ENCODE measurements at regions not wholly inside any gene's neighbourhood (a gene's known extent, or its start where the extent isn't known, plus 50 kb on each side); places are given as distances from the start of the nearest gene placed in this dataset.

DNA sequence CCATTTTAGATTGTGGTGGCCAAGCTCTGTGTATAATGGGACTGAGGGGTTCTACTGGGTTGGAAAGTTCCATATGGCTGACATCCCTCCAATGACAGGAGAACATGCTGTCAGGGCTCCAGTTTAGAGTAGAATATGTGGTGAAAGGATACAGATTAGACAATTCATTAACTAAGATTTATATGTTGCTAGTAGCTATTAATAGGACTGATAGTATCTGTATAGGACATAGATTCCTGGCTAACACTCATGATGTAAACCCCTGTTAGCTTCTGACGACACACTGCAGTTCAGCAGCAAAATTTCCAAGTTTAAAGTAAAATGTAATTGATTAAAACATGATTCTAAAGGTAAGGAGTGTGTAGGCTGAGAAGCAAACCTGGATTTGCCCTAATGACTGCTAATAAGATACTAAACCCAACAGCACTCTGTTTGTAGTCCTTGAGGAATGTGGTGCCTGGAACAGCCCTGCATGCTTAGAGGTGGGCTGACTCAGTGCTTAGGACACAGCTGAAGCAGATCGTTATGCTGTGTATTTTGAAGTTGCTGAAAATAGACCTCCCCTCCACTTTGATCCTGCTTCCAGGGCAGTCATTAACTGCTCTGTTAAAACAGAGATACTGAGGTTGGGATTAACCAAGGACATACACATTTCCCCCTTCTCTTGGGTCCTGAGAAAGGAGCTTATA, 1129.6 kb downstream of the SORCS3 start:
- peaks cover 3% of the 10 kb centered on the region for H3K9me3 Mint-ChIP-seq (ENCODE audit: low read depth)
- H3K4me1 Mint-ChIP-seq = no peaks in the 10 kb centered on the region
- no peak overlapping the region for H3K27ac Mint-ChIP-seq
- DNase-seq (no peak), ATAC-seq (no peak)
- no peaks in the 10 kb centered on the region for H3K36me3 Mint-ChIP-seq
- H3K4me3 Mint-ChIP-seq = no peak overlapping the region
- H3K27me3 Mint-ChIP-seq = no peaks in the 10 kb centered on the region
- CTCF ChIA-PET = interaction anchor here (1.2 kb wide), 1 partner anchor 11 kb away, joined by 3 read pairs; no protein-coding TSS in a partner anchor

DNA sequence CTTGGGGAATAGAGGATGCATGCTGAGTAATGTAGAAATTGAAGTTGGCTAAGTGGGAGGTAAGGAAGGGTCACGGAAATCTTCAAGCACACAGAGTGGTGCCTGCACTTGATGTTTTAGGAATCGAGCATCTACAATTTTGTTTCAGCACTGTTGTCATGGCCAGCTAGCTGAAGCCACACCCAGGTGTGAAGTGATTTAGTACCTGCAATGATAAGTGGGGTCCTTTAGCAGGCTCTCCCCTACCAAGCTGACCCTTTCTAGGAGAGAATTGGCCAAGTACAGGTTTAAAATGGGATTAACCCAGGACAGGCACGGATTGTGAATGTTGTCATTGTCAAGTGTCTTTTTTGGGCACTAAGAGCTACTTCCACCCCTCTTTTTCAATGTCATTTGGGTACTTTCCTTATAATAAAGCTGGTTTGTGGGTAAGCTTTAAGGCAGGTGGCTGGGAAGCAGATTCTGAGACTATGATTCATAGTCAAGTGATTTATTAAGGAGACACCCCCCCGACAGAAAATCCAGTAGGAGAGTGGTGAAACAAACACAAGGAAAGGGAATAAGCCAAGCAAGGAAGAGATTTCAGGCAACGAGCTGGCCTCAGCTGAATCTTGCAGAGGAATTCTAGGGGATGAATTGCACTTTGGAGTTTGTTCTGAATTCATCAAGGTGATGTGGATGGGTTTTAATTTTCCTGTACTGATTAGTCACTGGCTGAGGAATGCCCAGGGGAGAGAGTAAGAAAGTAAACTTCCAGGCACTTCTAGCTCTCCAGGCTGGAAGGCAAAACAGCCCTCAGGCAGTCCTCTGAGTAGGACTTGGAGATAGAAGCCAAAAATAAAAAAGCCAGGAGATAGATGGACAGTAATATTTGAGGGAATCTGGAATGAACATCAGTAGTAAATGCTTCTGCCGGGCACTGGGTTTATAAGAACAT, 1128.4 kb downstream of the SORCS3 start:
- ATAC-seq (no peak), DNase-seq (no peak)
- Mint-ChIP-seq H3K36me3 (no peaks in the 10 kb centered on the region), H3K27ac (no peak overlapping the region), H3K27me3 (no peaks in the 10 kb centered on the region), H3K4me1 (no peaks in the 10 kb centered on the region), H3K4me3 (no peak overlapping the region), H3K9me3 (ENCODE audit: low read depth) (peaks cover 4% of the 10 kb centered on the region)
- CTCF ChIA-PET = interaction anchor here (1.2 kb wide), 1 partner anchor 10 kb away, joined by 3 read pairs; no protein-coding TSS in a partner anchor

DNA sequence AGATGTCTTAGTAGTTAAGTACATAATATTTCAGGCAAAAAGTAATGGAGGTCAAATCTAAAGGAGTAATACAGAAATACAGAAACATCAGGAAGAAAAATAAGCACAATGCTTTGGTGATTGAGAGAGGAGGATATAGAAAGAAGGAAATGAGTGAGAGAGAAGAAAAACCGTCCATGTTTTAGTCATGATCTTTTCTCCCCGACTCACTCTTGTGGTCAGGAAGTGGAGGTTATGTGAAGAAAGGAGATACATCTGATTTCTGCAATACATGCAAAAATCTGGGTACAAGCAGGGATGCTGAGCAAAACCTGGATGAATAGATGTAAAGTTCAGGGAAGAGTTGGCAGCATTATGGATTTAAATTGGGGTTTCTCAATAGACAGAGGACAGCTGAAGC, 1122.5 kb downstream of the SORCS3 start:
- no peak for ATAC-seq
- Mint-ChIP-seq H3K9me3 (ENCODE audit: low read depth) (peaks cover 6% of the 10 kb centered on the region), H3K36me3 (no peaks in the 10 kb centered on the region), H3K4me3 (no peak overlapping the region), H3K27me3 (no peaks in the 10 kb centered on the region), H3K4me1 (no peaks in the 10 kb centered on the region), H3K27ac (no peak overlapping the region)
- CTCF ChIA-PET = no interaction called here
- no peak for DNase-seq

DNA sequence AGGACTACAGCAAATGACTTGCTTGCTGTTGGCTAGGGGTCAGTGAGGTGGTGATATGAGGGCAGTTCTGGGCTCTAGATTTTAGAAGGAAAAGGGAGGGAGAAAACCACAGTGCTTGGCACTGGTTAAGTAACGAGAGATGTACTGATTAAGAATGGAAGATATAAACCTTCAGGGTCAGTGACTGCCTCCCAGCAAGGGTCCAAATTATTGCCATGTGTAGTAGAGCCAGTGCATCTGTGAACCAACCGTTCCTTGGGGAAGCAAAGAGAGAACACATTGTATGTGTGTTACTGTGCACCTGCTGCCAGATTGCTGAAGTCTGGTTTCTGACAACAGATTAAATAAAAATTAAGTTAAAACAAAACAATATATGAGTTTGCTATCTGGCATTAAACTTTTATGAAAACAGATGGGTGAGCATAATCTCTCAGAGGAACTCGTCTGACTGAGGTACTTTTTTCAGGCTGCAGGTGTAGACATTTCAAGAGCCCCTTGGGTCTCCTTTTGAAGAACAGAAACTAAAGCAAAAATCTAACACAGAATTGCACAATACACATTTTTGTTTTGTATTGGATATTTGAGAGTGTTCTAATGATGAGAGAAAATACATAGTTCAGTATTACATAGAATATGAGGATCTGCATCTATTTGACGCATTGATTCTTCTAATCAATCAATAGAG, 1120.6 kb downstream of the SORCS3 start:
- H3K27me3 Mint-ChIP-seq = no peaks in the 10 kb centered on the region
- no peak overlapping the region for H3K4me3 Mint-ChIP-seq
- no peak overlapping the region for H3K27ac Mint-ChIP-seq
- no peak for ATAC-seq
- CTCF ChIA-PET = no interaction called here
- peaks cover 6% of the 10 kb centered on the region for H3K9me3 Mint-ChIP-seq (ENCODE audit: low read depth)
- H3K4me1 Mint-ChIP-seq = no peaks in the 10 kb centered on the region
- H3K36me3 Mint-ChIP-seq = no peaks in the 10 kb centered on the region
- no peak for DNase-seq

DNA sequence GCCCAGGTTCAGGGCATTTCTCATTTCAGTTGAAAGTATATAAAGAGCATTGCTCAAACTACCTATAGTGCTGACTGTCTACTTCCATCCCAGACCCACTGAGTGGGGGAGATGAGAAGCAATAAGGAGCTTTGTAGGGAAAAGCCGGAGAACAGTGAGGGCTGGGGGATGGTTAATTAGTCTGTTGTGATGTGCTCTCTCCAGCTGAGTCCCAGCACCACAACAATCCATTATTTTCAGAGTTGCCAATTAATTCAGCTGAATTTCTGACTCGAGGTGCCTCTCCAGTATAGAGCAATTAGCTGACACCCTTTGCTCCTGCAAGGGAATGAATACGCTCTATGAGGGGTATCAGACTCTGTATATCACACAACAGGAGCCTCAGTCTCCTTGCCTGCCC, 1118.6 kb downstream of the SORCS3 start:
- CTCF ChIA-PET = interaction anchor here (0.8 kb wide), 1 partner anchor 10 kb away, joined by 3 read pairs; no protein-coding TSS in a partner anchor
- Mint-ChIP-seq H3K4me3 (no peak overlapping the region), H3K27me3 (no peaks in the 10 kb centered on the region), H3K9me3 (ENCODE audit: low read depth) (peaks cover 4% of the 10 kb centered on the region), H3K4me1 (no peaks in the 10 kb centered on the region), H3K27ac (no peak overlapping the region), H3K36me3 (no peaks in the 10 kb centered on the region)
- no peak for ATAC-seq
- DNase-seq = no peak

DNA sequence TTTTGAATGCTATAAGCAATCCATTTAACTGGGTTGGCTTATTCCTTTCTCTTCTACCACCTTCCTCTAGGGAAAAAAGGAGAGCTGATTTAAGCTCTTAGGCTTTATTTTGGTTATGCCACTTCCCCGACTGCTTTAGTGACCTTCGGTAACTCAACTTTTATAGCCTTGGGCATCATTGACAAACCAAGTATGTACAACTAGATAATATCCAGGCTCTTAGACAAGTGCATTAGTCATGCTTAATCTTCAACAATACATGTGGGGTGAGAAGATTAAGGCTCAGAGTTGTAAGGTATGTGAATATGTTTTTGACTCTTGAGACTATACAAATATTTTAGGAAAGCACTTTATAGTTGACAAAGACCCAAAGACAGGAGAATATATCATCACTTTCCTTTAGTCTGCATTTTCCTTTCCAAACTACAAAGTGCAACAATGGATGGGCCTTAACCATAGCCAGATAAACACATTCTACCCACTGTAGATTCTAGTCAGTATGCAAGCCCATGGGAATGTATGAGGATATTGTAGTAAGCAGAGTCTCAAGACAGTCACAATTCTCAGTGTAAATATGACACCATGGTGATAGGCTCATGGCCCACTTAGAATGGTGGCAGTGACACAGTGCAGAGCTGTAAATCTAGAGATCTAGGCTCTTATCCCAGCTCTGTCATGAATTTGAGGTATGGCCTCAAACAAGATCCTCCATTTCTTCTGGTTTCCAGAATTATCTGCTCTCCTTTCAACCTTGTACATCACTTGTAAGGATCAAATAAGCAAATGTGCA, 1117.3 kb downstream of the SORCS3 start:
- ATAC-seq = no peak
- DNase-seq = no peak
- Mint-ChIP-seq H3K4me3 (no peak overlapping the region), H3K27ac (no peak overlapping the region), H3K9me3 (ENCODE audit: low read depth) (no peaks in the 10 kb centered on the region), H3K27me3 (no peaks in the 10 kb centered on the region), H3K36me3 (no peaks in the 10 kb centered on the region), H3K4me1 (no peaks in the 10 kb centered on the region)
- CTCF ChIA-PET = no interaction called here

DNA sequence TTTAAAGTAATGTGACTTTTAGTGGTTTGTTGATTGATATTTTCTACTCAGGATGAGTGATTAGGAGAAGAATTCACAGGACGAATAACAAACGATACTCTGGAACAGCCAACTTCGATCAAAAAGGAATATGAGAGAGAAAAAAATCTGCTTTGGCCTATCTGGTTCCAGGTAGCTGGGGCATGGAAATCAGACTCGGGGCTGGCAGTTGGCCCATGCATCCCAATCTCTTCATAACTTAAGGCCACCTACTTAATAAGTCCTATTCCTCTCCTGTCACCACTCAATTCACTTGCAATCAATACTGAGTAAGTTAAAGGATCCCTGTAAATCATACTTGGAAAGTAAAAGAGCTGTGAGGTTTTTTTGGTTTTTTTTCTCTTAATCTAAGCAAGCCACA, 1116.2 kb downstream of the SORCS3 start:
- H3K27ac Mint-ChIP-seq = no peak overlapping the region
- ATAC-seq = no peak
- CTCF ChIA-PET = no interaction called here
- H3K27me3 Mint-ChIP-seq = no peaks in the 10 kb centered on the region
- no peaks in the 10 kb centered on the region for H3K36me3 Mint-ChIP-seq
- H3K9me3 Mint-ChIP-seq (ENCODE audit: low read depth) = no peaks in the 10 kb centered on the region
- DNase-seq = no peak
- H3K4me1 Mint-ChIP-seq = no peaks in the 10 kb centered on the region
- H3K4me3 Mint-ChIP-seq = no peak overlapping the region

DNA sequence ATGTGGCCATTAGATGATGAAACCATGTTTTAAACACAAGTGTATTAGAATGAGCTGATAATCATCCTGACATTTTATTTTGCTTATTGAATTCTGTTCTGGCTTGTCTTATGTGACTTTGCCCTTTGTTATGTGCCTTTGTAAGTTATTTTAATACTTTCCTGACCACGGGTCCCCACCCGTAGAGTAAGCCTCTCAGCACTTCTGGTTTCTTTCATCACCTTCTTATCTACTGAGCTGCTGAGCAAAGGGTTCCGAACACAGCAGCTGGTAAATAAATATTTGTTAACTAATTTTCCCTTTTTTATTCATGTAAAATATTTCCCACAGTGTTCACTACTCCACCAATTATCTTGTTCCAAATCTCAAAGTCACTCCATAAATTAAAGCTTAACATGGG, 1115.3 kb downstream of the SORCS3 start:
- H3K4me1 Mint-ChIP-seq = no peaks in the 10 kb centered on the region
- no peaks in the 10 kb centered on the region for H3K36me3 Mint-ChIP-seq
- DNase-seq = no peak
- H3K27ac Mint-ChIP-seq = no peak overlapping the region
- no peaks in the 10 kb centered on the region for H3K9me3 Mint-ChIP-seq (ENCODE audit: low read depth)
- no peak for ATAC-seq
- no peaks in the 10 kb centered on the region for H3K27me3 Mint-ChIP-seq
- CTCF ChIA-PET = no interaction called here
- no peak overlapping the region for H3K4me3 Mint-ChIP-seq

DNA sequence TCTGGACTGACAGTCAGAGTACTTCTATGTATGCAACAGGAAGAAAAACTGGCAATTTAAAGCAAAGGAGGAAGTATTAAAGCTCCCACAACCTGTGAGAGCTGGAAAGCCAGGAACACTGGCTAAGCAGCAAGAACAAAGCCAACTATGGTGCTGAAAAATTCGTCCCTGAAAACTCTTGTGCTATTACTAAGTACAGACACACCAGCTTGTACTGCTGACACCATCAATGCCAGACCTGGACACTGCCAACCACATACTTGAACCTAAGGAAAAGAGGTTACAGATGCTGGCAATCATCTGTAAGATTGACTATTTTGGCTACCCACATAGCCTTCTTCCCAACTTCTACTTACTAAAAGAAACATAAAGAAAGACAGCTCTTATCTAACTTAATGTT, 1110.6 kb downstream of the SORCS3 start:
- DNase-seq (no peak), ATAC-seq (no peak)
- peaks cover 2% of the 10 kb centered on the region for H3K9me3 Mint-ChIP-seq (ENCODE audit: low read depth)
- H3K27me3 Mint-ChIP-seq = no peaks in the 10 kb centered on the region
- H3K27ac Mint-ChIP-seq = no peak overlapping the region
- CTCF ChIA-PET = no interaction called here
- no peak overlapping the region for H3K4me3 Mint-ChIP-seq
- no peaks in the 10 kb centered on the region for H3K36me3 Mint-ChIP-seq
- H3K4me1 Mint-ChIP-seq = no peaks in the 10 kb centered on the region

DNA sequence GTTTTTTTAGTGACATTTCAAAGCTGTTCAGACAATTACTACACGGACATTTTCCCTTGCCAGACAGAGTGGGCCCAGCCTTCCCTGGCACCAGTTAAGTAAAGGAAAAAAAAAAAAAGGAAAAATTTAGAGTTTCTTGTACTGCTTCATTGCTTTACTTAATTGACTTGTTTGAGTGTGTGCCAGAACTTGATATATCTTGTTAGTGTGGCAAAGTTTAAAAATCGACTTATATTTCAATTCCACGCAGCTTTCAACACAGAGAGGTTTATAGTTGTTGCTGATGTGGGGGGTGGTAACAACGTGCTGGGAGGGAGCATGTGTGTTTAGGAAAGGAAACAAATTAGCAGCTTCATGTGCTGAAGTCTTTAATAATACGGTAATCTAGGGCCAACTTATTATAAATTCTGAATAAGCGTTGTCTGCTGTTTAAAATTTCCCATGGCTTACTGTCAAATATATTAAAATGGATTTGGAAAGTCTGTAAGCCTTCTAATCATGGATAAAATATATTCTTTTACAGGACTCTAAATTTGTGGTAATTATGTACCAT, 1104.6 kb downstream of the SORCS3 start:
- ATAC-seq (no peak), DNase-seq (no peak)
- CTCF ChIA-PET = no interaction called here
- Mint-ChIP-seq H3K27me3 (no peaks in the 10 kb centered on the region), H3K4me1 (no peaks in the 10 kb centered on the region), H3K9me3 (ENCODE audit: low read depth) (peaks cover 8% of the 10 kb centered on the region), H3K27ac (no peak overlapping the region), H3K36me3 (no peaks in the 10 kb centered on the region), H3K4me3 (no peak overlapping the region)

DNA sequence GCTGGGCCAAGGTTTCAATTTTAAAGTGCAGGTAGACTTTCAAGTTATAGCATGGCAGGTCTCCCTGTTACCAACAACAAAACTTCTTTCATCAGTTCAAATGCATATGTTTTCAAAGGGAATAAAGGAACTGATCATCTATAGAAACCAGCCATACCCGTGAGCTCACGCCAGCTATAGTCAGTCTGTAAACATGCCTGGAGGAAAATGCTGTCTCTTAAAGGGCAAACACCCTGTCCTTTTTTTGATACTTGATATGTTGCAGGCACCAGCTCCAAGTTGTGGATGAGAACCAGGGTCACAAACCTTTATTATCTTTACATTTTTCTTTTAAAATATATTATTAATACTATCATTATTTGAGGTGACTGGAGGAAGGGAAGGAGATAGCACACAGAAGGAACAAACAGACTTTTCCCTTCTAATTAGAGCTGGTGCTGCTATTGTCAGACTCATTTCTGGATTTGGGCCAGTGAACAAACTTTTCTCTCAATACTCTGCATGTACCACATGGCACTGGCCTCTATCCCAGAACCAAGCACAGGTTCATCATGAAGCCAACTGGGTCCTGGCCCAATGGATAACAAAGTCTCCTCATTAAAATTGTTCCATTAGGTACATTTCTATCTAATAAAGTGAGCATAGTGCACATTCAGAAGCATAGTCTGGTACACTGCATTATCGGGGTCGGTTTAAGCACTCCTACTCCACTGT, 1102.4 kb downstream of the SORCS3 start:
- Mint-ChIP-seq H3K27me3 (no peaks in the 10 kb centered on the region), H3K27ac (no peak overlapping the region), H3K4me1 (no peaks in the 10 kb centered on the region), H3K36me3 (no peaks in the 10 kb centered on the region), H3K4me3 (no peak overlapping the region), H3K9me3 (ENCODE audit: low read depth) (peaks cover 8% of the 10 kb centered on the region)
- CTCF ChIA-PET = no interaction called here
- ATAC-seq = no peak
- DNase-seq = no peak

DNA sequence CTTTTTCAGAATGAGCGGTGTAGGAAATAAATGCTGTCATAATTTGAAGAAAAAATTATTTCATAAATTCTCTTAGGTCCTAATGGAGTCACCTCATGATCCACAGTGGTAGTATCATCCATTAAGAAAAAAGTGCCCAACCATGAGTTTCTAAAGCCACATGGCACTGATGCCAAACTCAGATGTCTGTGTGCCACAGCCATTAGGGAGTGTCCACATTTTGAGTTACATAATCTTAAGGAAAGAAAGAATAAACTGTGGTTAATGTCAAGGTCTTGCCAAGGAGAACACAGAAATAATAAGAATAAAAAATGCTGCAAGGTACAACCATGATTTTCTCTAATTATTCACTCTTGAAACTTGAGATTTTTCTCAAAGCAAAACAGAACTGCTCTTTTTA, 1101.8 kb downstream of the SORCS3 start:
- peaks cover 8% of the 10 kb centered on the region for H3K9me3 Mint-ChIP-seq (ENCODE audit: low read depth)
- H3K4me3 Mint-ChIP-seq = no peak overlapping the region
- CTCF ChIA-PET = no interaction called here
- ATAC-seq (no peak), DNase-seq (no peak)
- H3K4me1 Mint-ChIP-seq = no peaks in the 10 kb centered on the region
- H3K27ac Mint-ChIP-seq = no peak overlapping the region
- H3K36me3 Mint-ChIP-seq = no peaks in the 10 kb centered on the region
- H3K27me3 Mint-ChIP-seq = no peaks in the 10 kb centered on the region
